ENCODE measurements at regions not wholly inside any gene's neighbourhood (a gene's known extent, or its start where the extent isn't known, plus 50 kb on each side); places are given as distances from the start of the nearest gene placed in this dataset.

DNA sequence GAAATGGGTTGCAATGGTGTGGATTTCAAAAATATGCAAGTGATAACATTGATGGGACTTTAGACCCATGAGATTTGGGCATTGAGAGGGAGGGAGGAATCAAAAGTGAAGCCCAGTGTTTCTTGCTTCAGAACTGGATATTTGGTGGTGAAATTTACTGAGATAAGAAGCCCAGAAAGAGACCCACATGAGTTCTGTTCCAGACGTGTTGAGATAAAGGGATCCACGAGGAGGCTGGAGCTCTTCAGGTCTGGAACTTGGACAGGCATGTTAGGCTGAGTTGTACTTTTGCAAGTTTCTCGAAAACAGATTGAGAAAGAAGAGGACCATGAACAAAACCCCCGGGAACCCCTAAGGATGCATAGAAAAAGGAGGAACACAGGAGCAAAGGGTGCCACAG lies 290.2 kb downstream of the MEX3B start:
- H3K4me2 ChIP-seq (ENCODE audit: insufficient read depth, insufficient read length, low read length), result no peak overlapping the region
- H4K5ac ChIP-seq (ENCODE audit: insufficient read length, low read depth, low read length), result no peak overlapping the region
- H2AK5ac ChIP-seq (ENCODE audit: insufficient read length, low read length), result no peak overlapping the region
- H3K56ac ChIP-seq (ENCODE audit: insufficient read length, low read depth, low read length), result no peak overlapping the region
- no peak overlapping the region for H3K23ac ChIP-seq (ENCODE audit: insufficient read length, low read depth, low read length)
- peaks cover 20% of the 10 kb centered on the region for H3K4me1 ChIP-seq (ENCODE audit: insufficient read depth, low read length)
- no peaks in the 10 kb centered on the region for H3K27me3 ChIP-seq (ENCODE audit: insufficient read depth, low read length)
- H3K79me2 ChIP-seq (ENCODE audit: insufficient read depth, low read length), result no peaks in the 10 kb centered on the region
- H4K91ac ChIP-seq (ENCODE audit: insufficient read length, low read depth, low read length), result no peak overlapping the region
- no CpG with 5 or more reads among the region's 4 CpGs for WGBS (ENCODE audit: extremely low coverage, insufficient read length, low lambda C conversion rate)
- H2BK5ac ChIP-seq (ENCODE audit: insufficient read length, low read length), result no peak overlapping the region
- H3T11ph ChIP-seq (ENCODE audit: low read length), result no peak overlapping the region
- no peaks in the 10 kb centered on the region for H3K79me1 ChIP-seq (ENCODE audit: insufficient read depth, low read depth, low read length, poor library complexity, severe bottlenecking)
- no peak overlapping the region for H3K4ac ChIP-seq (ENCODE audit: low read depth, low read length)
- H3K4me3 Mint-ChIP-seq, result no peak overlapping the region
- no peak overlapping the region for H2BK15ac ChIP-seq (ENCODE audit: low read depth, low read length)
- no peak overlapping the region for H2BK20ac ChIP-seq (ENCODE audit: low read depth, low read length, poor library complexity, severe bottlenecking)
- no peak overlapping the region for H3K9ac ChIP-seq (ENCODE audit: extremely low read depth, insufficient read length, low read length)
- H2AFZ ChIP-seq (ENCODE audit: low read length), result no peak overlapping the region
- H2BK120ac ChIP-seq (ENCODE audit: low read depth, low read length, poor library complexity, severe bottlenecking), result no peak overlapping the region
- no peak overlapping the region for H3K14ac ChIP-seq (ENCODE audit: insufficient read depth, low read length)
- TF ChIP-seq, protein P1, sequence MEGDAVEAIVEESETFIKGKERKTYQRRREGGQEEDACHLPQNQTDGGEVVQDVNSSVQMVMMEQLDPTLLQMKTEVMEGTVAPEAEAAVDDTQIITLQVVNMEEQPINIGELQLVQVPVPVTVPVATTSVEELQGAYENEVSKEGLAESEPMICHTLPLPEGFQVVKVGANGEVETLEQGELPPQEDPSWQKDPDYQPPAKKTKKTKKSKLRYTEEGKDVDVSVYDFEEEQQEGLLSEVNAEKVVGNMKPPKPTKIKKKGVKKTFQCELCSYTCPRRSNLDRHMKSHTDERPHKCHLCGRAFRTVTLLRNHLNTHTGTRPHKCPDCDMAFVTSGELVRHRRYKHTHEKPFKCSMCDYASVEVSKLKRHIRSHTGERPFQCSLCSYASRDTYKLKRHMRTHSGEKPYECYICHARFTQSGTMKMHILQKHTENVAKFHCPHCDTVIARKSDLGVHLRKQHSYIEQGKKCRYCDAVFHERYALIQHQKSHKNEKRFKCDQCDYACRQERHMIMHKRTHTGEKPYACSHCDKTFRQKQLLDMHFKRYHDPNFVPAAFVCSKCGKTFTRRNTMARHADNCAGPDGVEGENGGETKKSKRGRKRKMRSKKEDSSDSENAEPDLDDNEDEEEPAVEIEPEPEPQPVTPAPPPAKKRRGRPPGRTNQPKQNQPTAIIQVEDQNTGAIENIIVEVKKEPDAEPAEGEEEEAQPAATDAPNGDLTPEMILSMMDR (conservative IDR thresholded peaks at IDR 0.05), result no peak
- H3K36me3 Mint-ChIP-seq (ENCODE audit: insufficient read depth in 1 of 3, low read depth in 3 of 3), result peaks cover 4 to 5% (median 4%) of the 10 kb centered on the region in 3 experiments; a peak in 5 of 7 replicates
- H3K4me1 Mint-ChIP-seq, result peaks cover 48 to 57% of the 10 kb centered on the region in 2 experiments
- H4K8ac ChIP-seq (replicated peaks; ENCODE audit: insufficient read length, low read depth, low read length), result no peak overlapping the region
- H3K18ac ChIP-seq (ENCODE audit: insufficient read length, low read depth, low read length), result no peak overlapping the region
- no peak overlapping the region for H3K27ac ChIP-seq (ENCODE audit: insufficient read length, low read depth, low read length)
- peaks cover 2 to 5% of the 10 kb centered on the region in 2 experiments; a peak in 2 of 5 replicates for H3K9me3 Mint-ChIP-seq
- no peaks in the 10 kb centered on the region for H3K23me2 ChIP-seq (ENCODE audit: insufficient read length, low read depth, low read length, poor library complexity, severe bottlenecking)
- H2BK12ac ChIP-seq (ENCODE audit: insufficient read length, low read depth, low read length), result no peak overlapping the region
- no peak overlapping the region for H3K27ac Mint-ChIP-seq
- no peaks in the 10 kb centered on the region for H3K9me3 ChIP-seq (ENCODE audit: control insufficient read depth, low read depth, low read length)
- no peaks in the 10 kb centered on the region for H4K20me1 ChIP-seq (ENCODE audit: control insufficient read depth, insufficient read depth, insufficient read length)
- no peak for DNase-seq
- H3K27me3 Mint-ChIP-seq (ENCODE audit: low read depth), result no peaks in the 10 kb centered on the region

Data from H9 (cell line).